ENCODE measurements at regions not wholly inside any gene's neighbourhood (a gene's known extent, or its start where the extent isn't known, plus 50 kb on each side); places are given as distances from the start of the nearest gene placed in this dataset.
"Not testable (repeated sequence)": the region's sequence is repeated elsewhere in the genome, so short reads cannot be mapped to it uniquely, and the experiment has no call there.

DNA sequence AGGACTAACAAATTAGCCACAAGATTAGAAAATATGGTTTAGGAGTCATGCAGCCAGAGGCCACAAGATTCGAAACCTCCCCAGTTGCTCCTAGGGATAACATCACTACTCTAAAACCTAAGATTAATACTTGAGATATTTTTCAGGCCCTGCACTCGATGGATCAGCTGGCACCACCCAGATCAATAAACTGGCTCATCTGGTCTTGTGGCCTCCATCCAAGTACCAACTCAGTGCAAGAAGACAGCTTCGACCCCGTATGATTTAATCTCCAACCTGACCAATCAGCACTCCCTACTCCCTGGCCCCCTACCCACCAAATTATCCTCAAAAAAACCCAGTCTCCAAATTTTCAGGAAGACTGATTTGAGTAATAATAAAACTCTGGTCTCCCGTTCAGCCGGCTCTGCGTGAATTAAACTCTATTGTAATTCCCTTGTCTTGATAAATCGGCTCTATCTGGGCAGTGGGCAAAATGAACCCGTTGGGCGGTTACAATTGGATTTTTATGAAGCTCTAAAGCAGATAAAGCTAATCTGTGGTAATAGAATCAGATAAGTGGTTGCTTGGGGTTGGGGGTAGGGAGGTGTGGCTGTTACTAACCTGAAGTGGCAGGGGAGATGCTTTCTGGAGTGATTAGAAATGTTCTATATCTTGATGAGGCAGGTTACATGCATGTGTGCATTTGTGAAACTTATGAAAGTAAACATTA, 91.8 kb upstream of the ATXN3L start:
- Histone ChIP-seq H3K27ac (no peak overlapping the region), H3K36me3 (no peaks in the 10 kb centered on the region), H3K9me3 (no peaks in the 10 kb centered on the region), H3K4me1 (ENCODE audit: control insufficient read depth in 1 of 2, low read depth in 2 of 2) (no peaks in the 10 kb centered on the region), H3K4me3 (no peak overlapping the region), H3K27me3 (replicated peaks; ENCODE audit: insufficient read depth) (no peaks in the 10 kb centered on the region)
- TF ChIP-seq CTCF (IDR thresholded peaks at IDR 0.05) = no peak
- ATAC-seq (ENCODE audit: insufficient number of reproducible peaks, low FRiP score, low read depth) = no peak
- DNase-seq (ENCODE audit: low spot score) = no peak

GRCh38 chrX:13408599-13408998, 88.7 kb upstream of the ATXN3L start:
- not testable (repeated sequence) for DNase-seq (ENCODE audit: low spot score); H3K27ac ChIP-seq; H3K9me3 ChIP-seq; H3K4me3 ChIP-seq; H3K36me3 ChIP-seq; H3K4me1 ChIP-seq (ENCODE audit: control insufficient read depth in 1 of 2, low read depth in 2 of 2); H3K27me3 ChIP-seq (replicated peaks; ENCODE audit: insufficient read depth); ATAC-seq (ENCODE audit: insufficient number of reproducible peaks, low FRiP score, low read depth)

DNA sequence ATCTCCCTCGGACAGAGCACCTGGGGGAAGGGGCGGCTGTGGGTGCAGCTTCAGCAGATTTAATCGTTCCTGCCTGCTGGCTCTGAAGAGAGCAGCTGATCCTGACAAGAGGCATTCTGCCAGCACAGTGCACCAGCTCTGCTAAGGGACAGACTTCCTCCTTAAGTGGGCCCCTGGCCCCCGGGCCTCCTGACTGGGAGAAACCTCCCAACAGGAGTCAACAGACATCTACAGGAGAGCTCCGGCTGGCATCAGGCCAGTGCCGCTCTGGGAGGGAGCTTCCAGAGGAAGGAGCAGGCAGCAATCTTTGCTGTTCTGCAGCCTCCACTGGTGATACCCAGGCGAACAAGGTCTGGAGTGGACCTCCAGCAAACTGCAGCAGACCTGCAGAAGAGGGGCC, 84.9 kb upstream of the ATXN3L start:
- not testable (repeated sequence) for H3K36me3 ChIP-seq; H3K9me3 ChIP-seq; DNase-seq (ENCODE audit: low spot score); ATAC-seq (ENCODE audit: insufficient number of reproducible peaks, low FRiP score, low read depth); H3K4me3 ChIP-seq; H3K27me3 ChIP-seq (replicated peaks; ENCODE audit: insufficient read depth); H3K4me1 ChIP-seq (ENCODE audit: control insufficient read depth in 1 of 2, low read depth in 2 of 2)
- peak overlapping the region in 1 of 2 donors; percentile 60 for H3K27ac ChIP-seq

DNA sequence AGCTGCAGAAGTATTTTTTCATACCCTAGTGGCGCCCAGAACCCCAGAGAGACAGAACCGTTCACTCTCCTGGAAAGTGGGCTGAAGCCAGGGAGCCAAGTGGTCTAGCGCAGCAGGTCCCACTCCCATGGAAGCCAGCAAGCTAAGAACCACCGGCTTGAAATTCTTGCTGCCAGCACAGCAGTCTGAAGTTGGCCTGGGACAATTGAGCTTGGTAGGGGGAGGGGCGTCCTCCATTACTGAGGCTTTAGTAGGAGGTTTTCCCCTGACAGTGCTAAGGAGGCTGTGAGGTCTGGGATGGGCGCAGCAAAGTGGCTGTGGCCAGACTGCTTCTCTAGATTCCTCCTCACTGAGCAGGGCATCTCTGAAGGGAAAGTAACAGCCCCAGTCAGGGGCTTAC, 84.5 kb upstream of the ATXN3L start:
- Histone ChIP-seq H3K4me1 (ENCODE audit: control insufficient read depth in 1 of 2, low read depth in 2 of 2) (no peaks in the 10 kb centered on the region), H3K27ac (peak overlapping the region in 1 of 2 donors; percentile 60), H3K27me3 (replicated peaks; ENCODE audit: insufficient read depth) (no peaks in the 10 kb centered on the region), H3K9me3 (no peaks in the 10 kb centered on the region), H3K36me3 (no peaks in the 10 kb centered on the region), H3K4me3 (no peak overlapping the region)
- no peak for ATAC-seq (ENCODE audit: insufficient number of reproducible peaks, low FRiP score, low read depth)
- DNase-seq (ENCODE audit: low spot score) = no peak
- no peak for TF ChIP-seq CTCF (IDR thresholded peaks at IDR 0.05)

DNA sequence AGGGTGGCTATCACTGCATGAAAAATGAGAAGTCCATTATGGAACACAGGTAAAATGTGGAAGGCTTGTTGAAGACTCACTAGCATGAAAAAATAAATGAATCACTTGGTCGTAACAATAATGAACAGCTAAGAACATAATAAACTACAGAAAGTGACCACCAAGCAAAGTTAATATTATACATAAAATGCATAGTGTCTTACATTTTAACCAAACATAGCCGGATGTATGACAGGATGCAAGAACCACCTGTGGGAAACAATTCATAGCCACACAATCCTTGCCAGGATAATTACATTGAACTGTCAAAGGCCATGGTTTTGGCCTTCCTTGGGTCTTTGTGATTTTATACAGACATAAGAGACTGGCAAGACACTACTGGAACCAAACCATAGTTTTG, 81.9 kb upstream of the ATXN3L start:
- DNase-seq (ENCODE audit: low spot score) = no peak
- no peak for ATAC-seq (ENCODE audit: insufficient number of reproducible peaks, low FRiP score, low read depth)
- Histone ChIP-seq H3K9me3 (no peaks in the 10 kb centered on the region), H3K4me3 (no peak overlapping the region), H3K4me1 (ENCODE audit: control insufficient read depth in 1 of 2, low read depth in 2 of 2) (peaks cover 7 to 16% of the 10 kb centered on the region in 2 donors), H3K27me3 (replicated peaks; ENCODE audit: insufficient read depth) (no peaks in the 10 kb centered on the region), H3K27ac (no peak overlapping the region), H3K36me3 (no peaks in the 10 kb centered on the region)
- TF ChIP-seq CTCF (IDR thresholded peaks at IDR 0.05) = no peak

DNA sequence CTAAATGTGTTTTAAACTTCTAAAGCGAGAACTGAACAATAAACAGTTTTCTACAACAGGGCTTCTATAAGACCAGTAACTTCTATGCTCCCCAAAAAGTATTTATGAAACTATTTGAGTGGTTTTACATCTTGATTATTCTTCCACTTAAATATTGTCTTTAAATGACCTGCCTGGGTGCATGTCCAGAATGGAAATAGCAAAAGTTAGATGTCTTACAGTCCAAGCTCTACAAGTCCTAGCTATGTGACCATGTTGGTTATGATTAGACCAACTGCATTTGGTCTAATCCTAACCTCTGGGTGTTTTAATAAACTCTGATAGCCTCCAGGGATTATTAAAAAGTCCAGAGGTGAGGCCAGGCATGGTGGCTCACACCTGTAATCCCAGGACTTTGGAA, 79.0 kb upstream of the ATXN3L start:
- Histone ChIP-seq H3K27me3 (replicated peaks; ENCODE audit: insufficient read depth) (no peaks in the 10 kb centered on the region), H3K9me3 (no peaks in the 10 kb centered on the region), H3K4me1 (ENCODE audit: control insufficient read depth in 1 of 2, low read depth in 2 of 2) (peaks cover 7 to 16% of the 10 kb centered on the region in 2 donors), H3K4me3 (no peak overlapping the region), H3K36me3 (no peaks in the 10 kb centered on the region), H3K27ac (peak overlapping the region; percentile 76 to 80)
- no peak for DNase-seq (ENCODE audit: low spot score)
- TF ChIP-seq CTCF (IDR thresholded peaks at IDR 0.05) = no peak
- no peak for ATAC-seq (ENCODE audit: insufficient number of reproducible peaks, low FRiP score, low read depth)
